ENCODE measurements at regions not wholly inside any gene's neighbourhood (a gene's known extent, or its start where the extent isn't known, plus 50 kb on each side); places are given as distances from the start of the nearest gene placed in this dataset.

DNA sequence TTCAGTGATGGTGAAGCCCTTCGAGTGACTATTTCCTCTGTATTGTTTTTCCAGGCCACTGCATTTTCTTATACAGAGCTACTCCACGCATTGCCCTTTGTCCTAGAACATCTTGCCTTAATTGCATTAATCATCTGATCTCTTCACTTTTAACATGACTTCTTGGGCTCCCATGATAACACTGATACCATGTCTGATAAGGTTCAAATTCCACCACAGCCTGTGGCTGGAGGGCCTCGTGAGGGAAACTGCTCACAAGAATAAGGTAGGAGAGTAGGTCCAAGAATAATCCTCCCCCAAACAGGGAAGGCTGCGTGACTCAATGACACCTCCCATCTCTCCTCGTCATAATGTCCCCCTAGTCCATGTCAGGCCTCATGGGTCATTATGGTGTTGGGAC lies 165.5 kb upstream of the ECI2 start:
- BruUV-seq (replicated peaks), result no TSS peak
- TF ChIP-seq, protein P1, sequence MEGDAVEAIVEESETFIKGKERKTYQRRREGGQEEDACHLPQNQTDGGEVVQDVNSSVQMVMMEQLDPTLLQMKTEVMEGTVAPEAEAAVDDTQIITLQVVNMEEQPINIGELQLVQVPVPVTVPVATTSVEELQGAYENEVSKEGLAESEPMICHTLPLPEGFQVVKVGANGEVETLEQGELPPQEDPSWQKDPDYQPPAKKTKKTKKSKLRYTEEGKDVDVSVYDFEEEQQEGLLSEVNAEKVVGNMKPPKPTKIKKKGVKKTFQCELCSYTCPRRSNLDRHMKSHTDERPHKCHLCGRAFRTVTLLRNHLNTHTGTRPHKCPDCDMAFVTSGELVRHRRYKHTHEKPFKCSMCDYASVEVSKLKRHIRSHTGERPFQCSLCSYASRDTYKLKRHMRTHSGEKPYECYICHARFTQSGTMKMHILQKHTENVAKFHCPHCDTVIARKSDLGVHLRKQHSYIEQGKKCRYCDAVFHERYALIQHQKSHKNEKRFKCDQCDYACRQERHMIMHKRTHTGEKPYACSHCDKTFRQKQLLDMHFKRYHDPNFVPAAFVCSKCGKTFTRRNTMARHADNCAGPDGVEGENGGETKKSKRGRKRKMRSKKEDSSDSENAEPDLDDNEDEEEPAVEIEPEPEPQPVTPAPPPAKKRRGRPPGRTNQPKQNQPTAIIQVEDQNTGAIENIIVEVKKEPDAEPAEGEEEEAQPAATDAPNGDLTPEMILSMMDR (conservative IDR thresholded peaks at IDR 0.05; ENCODE audit: low read depth, low read length), result no peak
- TF ChIP-seq EZH2 (IDR thresholded peaks at IDR 0.05; ENCODE audit: low read length, unreplicated experiment) (no peak), EZH2phosphoT487 (IDR thresholded peaks at IDR 0.05; ENCODE audit: borderline replicate concordance, low read length) (no peak)
- no peak overlapping the region for H3K4me3 ChIP-seq (ENCODE audit: low read length)
- H3K4me2 ChIP-seq (ENCODE audit: low read length), result no peak overlapping the region
- no peak overlapping the region for H3K27ac ChIP-seq (ENCODE audit: low read length)
- no peak overlapping the region for H3K9ac ChIP-seq (ENCODE audit: low read length)
- DNase-seq, result no peak
- H3K27me3 ChIP-seq (ENCODE audit: low read length), result no peaks in the 10 kb centered on the region
- no peaks in the 10 kb centered on the region for H3K36me3 ChIP-seq (ENCODE audit: low read depth, low read length)
- no peak for ATAC-seq
- POLR2A ChIA-PET (ENCODE audit: unreplicated experiment), result no interaction called here
- CTCF ChIA-PET, result no interaction called here
- intact Hi-C loops (cut with micrococcal nuclease), result no loop called here
- peaks cover 9% of the 10 kb centered on the region; the same call in 1 of the 2 replicates for H3K4me1 ChIP-seq (ENCODE audit: insufficient read depth, low read length)
- no peak overlapping the region for H2AFZ ChIP-seq (ENCODE audit: low read length)
- no peaks in the 10 kb centered on the region for H3K9me2 ChIP-seq (replicated peaks; ENCODE audit: low read length)
- no peaks in the 10 kb centered on the region for H4K20me1 ChIP-seq (ENCODE audit: low read length)
- no peaks in the 10 kb centered on the region for H3K79me2 ChIP-seq (ENCODE audit: low read length)
- no peaks in the 10 kb centered on the region for H3F3A ChIP-seq (ENCODE audit: low read length, unreplicated experiment)
- no peaks in the 10 kb centered on the region for H3K9me3 ChIP-seq (ENCODE audit: low read length)

DNA sequence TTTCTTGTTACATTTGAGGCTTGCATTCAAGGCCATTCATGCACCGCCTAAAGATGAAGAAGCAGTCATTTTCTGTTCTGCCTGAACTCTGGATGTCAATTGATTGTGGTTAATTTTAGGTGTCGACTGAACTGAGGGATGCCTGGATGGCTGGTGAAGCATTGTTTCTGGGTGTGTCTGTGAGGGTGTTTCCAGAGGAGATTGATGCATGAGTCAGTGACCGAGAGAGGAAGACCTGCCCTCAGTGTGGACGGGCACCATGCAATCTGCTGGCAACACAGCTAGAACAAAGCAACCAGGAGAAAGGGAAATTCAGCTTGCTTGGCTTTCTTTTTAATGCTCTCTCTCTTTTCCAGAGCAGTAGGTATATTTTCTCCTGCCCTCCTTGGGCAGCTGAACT lies 164.1 kb upstream of the ECI2 start:
- H3K9me3 ChIP-seq (ENCODE audit: low read length), result no peaks in the 10 kb centered on the region
- no peaks in the 10 kb centered on the region for H3K27me3 ChIP-seq (ENCODE audit: low read length)
- H3K4me3 ChIP-seq (ENCODE audit: low read length), result no peak overlapping the region
- no peak overlapping the region for H3K4me2 ChIP-seq (ENCODE audit: low read length)
- no peak for TF ChIP-seq EZH2phosphoT487 (IDR thresholded peaks at IDR 0.05; ENCODE audit: borderline replicate concordance, low read length)
- no peak for TF ChIP-seq EZH2 (IDR thresholded peaks at IDR 0.05; ENCODE audit: low read length, unreplicated experiment)
- TF ChIP-seq, protein P1 (conservative IDR thresholded peaks at IDR 0.05; ENCODE audit: low read depth, low read length), result no peak
- H3K27ac ChIP-seq (ENCODE audit: low read length), result no peak overlapping the region
- peaks cover 9% of the 10 kb centered on the region; the same call in 1 of the 2 replicates for H3K4me1 ChIP-seq (ENCODE audit: insufficient read depth, low read length)
- no TSS peak for BruUV-seq (replicated peaks)
- intact Hi-C loops (cut with micrococcal nuclease), result no loop called here
- peak; percentile 85 for ATAC-seq
- peak overlapping the region; percentile 49 for H2AFZ ChIP-seq (ENCODE audit: low read length)
- no peaks in the 10 kb centered on the region for H3F3A ChIP-seq (ENCODE audit: low read length, unreplicated experiment)
- ChIA-PET CTCF (no interaction called here), POLR2A (ENCODE audit: unreplicated experiment) (no interaction called here)
- H3K9me2 ChIP-seq (replicated peaks; ENCODE audit: low read length), result no peaks in the 10 kb centered on the region
- H3K79me2 ChIP-seq (ENCODE audit: low read length), result no peaks in the 10 kb centered on the region
- H3K36me3 ChIP-seq (ENCODE audit: low read depth, low read length), result no peaks in the 10 kb centered on the region
- DNase-seq, result peak; percentile 57
- no peak overlapping the region for H3K9ac ChIP-seq (ENCODE audit: low read length)
- no peaks in the 10 kb centered on the region for H4K20me1 ChIP-seq (ENCODE audit: low read length)

DNA sequence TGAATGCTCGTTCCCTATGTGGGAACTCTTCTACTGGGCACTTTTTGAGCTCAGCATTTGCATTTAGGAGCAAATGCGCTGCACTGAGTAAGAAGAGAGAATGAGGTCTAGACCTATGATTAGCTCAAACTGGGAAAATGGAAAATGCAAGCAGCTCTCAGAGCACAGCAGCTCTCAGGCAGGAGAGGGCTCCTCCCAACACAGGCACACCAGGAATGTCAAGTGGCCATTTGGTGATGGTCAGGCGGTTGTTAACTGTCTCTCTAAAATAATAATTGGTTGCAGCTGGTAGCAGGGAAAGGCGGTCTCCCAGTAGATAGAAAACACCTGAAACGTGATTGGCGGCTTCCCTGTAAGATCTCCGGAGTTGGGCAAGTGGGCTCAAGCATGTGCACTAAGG lies 162.0 kb upstream of the ECI2 start:
- Histone ChIP-seq H3K36me3 (ENCODE audit: low read depth, low read length) (no peaks in the 10 kb centered on the region), H3K27me3 (ENCODE audit: low read length) (no peaks in the 10 kb centered on the region), H2AFZ (ENCODE audit: low read length) (no peak overlapping the region), H3K27ac (ENCODE audit: low read length) (no peak overlapping the region), H4K20me1 (ENCODE audit: low read length) (no peaks in the 10 kb centered on the region), H3K9me2 (replicated peaks; ENCODE audit: low read length) (no peaks in the 10 kb centered on the region), H3K9me3 (ENCODE audit: low read length) (no peaks in the 10 kb centered on the region), H3K79me2 (ENCODE audit: low read length) (no peaks in the 10 kb centered on the region), H3K4me3 (ENCODE audit: low read length) (no peak overlapping the region), H3K4me2 (ENCODE audit: low read length) (no peak overlapping the region), H3F3A (ENCODE audit: low read length, unreplicated experiment) (no peaks in the 10 kb centered on the region), H3K4me1 (ENCODE audit: insufficient read depth, low read length) (peaks cover 11% of the 10 kb centered on the region; the same call in 1 of the 2 replicates), H3K9ac (ENCODE audit: low read length) (no peak overlapping the region)
- POLR2A ChIA-PET (ENCODE audit: unreplicated experiment), result no interaction called here
- BruUV-seq (replicated peaks), result no TSS peak
- TF ChIP-seq, protein P1 (conservative IDR thresholded peaks at IDR 0.05; ENCODE audit: low read depth, low read length), result no peak
- TF ChIP-seq EZH2 (IDR thresholded peaks at IDR 0.05; ENCODE audit: low read length, unreplicated experiment), result no peak
- TF ChIP-seq EZH2phosphoT487 (IDR thresholded peaks at IDR 0.05; ENCODE audit: borderline replicate concordance, low read length), result no peak
- no peak for DNase-seq
- intact Hi-C loops (cut with micrococcal nuclease), result no loop called here
- CTCF ChIA-PET, result no interaction called here
- no peak for ATAC-seq
